ENCODE measurements at regions not wholly inside any gene's neighbourhood (a gene's known extent, or its start where the extent isn't known, plus 50 kb on each side); places are given as distances from the start of the nearest gene placed in this dataset.

DNA sequence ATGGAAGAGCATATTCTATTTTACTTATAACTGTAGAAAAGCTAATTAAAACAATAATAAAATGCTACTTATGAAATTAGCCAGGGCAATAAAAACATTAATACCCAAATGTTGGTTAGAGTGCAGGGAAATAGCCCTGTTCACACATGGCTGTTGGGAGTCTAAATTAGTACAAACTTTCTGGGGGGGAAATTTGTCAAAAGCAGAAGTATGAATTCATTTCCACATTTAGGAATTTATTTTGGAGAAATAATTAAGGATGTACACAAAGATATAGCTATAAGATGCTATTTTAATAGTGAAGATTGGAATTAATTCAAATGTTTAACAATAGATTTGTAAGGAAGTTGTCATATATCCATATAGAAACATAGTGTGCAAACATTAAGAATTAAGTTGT, 190.5 kb downstream of the SEC61B start:
- H3K9ac ChIP-seq (ENCODE audit: low read length) = no peak overlapping the region
- H3K4me1 ChIP-seq (ENCODE audit: insufficient read depth, low read length, severe bottlenecking) = no peaks in the 10 kb centered on the region
- no peaks in the 10 kb centered on the region for H3K36me3 ChIP-seq (ENCODE audit: insufficient read depth, low read length)
- no peaks in the 10 kb centered on the region for H4K20me1 ChIP-seq (ENCODE audit: insufficient read depth, low read length)
- H2AFZ ChIP-seq (ENCODE audit: low read length) = no peak overlapping the region
- no peaks in the 10 kb centered on the region; the same call in 1 of the 2 replicates for H3K27me3 ChIP-seq (ENCODE audit: insufficient read depth, low read length)
- H3K79me2 ChIP-seq (ENCODE audit: insufficient read depth, low read length) = no peaks in the 10 kb centered on the region
- no peak for TF ChIP-seq EZH2 (IDR thresholded peaks at IDR 0.05; ENCODE audit: borderline replicate concordance, low read length)
- TF ChIP-seq, protein P1, sequence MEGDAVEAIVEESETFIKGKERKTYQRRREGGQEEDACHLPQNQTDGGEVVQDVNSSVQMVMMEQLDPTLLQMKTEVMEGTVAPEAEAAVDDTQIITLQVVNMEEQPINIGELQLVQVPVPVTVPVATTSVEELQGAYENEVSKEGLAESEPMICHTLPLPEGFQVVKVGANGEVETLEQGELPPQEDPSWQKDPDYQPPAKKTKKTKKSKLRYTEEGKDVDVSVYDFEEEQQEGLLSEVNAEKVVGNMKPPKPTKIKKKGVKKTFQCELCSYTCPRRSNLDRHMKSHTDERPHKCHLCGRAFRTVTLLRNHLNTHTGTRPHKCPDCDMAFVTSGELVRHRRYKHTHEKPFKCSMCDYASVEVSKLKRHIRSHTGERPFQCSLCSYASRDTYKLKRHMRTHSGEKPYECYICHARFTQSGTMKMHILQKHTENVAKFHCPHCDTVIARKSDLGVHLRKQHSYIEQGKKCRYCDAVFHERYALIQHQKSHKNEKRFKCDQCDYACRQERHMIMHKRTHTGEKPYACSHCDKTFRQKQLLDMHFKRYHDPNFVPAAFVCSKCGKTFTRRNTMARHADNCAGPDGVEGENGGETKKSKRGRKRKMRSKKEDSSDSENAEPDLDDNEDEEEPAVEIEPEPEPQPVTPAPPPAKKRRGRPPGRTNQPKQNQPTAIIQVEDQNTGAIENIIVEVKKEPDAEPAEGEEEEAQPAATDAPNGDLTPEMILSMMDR (IDR thresholded peaks at IDR 0.05; ENCODE audit: low read length) = no peak
- H3K9me3 ChIP-seq (ENCODE audit: low read length) = no peaks in the 10 kb centered on the region
- H3K4me3 ChIP-seq (ENCODE audit: low read depth, low read length, poor library complexity, severe bottlenecking) = no peak overlapping the region
- H3K4me2 ChIP-seq (ENCODE audit: low read length) = no peak overlapping the region
- no peaks in the 10 kb centered on the region for H3K9me2 ChIP-seq (ENCODE audit: low read depth, low read length)
- H3K27ac ChIP-seq (ENCODE audit: low read depth, low read length, poor library complexity, severe bottlenecking) = no peak overlapping the region
- no peaks in the 10 kb centered on the region for H3F3A ChIP-seq (ENCODE audit: insufficient read depth, low read length)

- no peak overlapping the region for H2AFZ ChIP-seq (ENCODE audit: low read length)
- H3K4me3 ChIP-seq (ENCODE audit: low read depth, low read length, poor library complexity, severe bottlenecking) = no peak overlapping the region
- H3K4me2 ChIP-seq (ENCODE audit: low read length) = no peak overlapping the region
- H3K36me3 ChIP-seq (ENCODE audit: insufficient read depth, low read length) = no peaks in the 10 kb centered on the region
- H3K9me3 ChIP-seq (ENCODE audit: low read length) = no peaks in the 10 kb centered on the region
- TF ChIP-seq EZH2 (IDR thresholded peaks at IDR 0.05; ENCODE audit: borderline replicate concordance, low read length) = no peak
- TF ChIP-seq, protein P1 (IDR thresholded peaks at IDR 0.05; ENCODE audit: low read length) = no peak
- no peaks in the 10 kb centered on the region for H3F3A ChIP-seq (ENCODE audit: insufficient read depth, low read length)
- no peak overlapping the region for H3K9ac ChIP-seq (ENCODE audit: low read length)
- H3K9me2 ChIP-seq (ENCODE audit: low read depth, low read length) = no peaks in the 10 kb centered on the region
- no peaks in the 10 kb centered on the region; the same call in 1 of the 2 replicates for H3K27me3 ChIP-seq (ENCODE audit: insufficient read depth, low read length)
- H4K20me1 ChIP-seq (ENCODE audit: insufficient read depth, low read length) = no peaks in the 10 kb centered on the region
- H3K27ac ChIP-seq (ENCODE audit: low read depth, low read length, poor library complexity, severe bottlenecking) = no peak overlapping the region
- no peaks in the 10 kb centered on the region for H3K79me2 ChIP-seq (ENCODE audit: insufficient read depth, low read length)
- no peaks in the 10 kb centered on the region for H3K4me1 ChIP-seq (ENCODE audit: insufficient read depth, low read length, severe bottlenecking)
Measured at GRCh38 chr9:99414321-99414720, 192.2 kb downstream of the SEC61B start.

DNA sequence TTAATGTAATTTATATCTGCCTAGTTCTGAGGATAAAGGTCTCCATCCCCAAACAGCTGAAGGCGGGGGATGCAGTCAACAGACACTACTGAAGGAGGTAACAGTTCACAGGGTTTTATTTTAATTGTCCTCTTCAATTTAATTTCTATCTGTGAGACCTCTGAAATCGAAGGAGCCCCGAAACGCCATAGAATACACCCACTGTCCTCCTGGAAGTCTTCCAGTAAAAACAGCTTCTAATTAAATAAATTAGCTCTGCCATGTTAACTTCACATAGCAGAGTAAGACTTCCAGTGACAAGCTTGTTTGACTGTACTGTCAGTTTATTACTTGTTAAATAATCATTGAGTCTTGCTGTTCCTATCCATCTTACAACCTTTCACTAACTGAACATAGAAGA, 193.5 kb downstream of the SEC61B start:
- Histone ChIP-seq H3K9me2 (ENCODE audit: low read depth, low read length) (no peaks in the 10 kb centered on the region), H4K20me1 (ENCODE audit: insufficient read depth, low read length) (no peaks in the 10 kb centered on the region), H3K4me2 (ENCODE audit: low read length) (no peak overlapping the region), H3K9ac (ENCODE audit: low read length) (no peak overlapping the region), H3K27ac (ENCODE audit: low read depth, low read length, poor library complexity, severe bottlenecking) (no peak overlapping the region), H2AFZ (ENCODE audit: low read length) (no peak overlapping the region), H3K4me3 (ENCODE audit: low read depth, low read length, poor library complexity, severe bottlenecking) (no peak overlapping the region), H3K27me3 (ENCODE audit: insufficient read depth, low read length) (no peaks in the 10 kb centered on the region; the same call in 1 of the 2 replicates), H3K4me1 (ENCODE audit: insufficient read depth, low read length, severe bottlenecking) (no peaks in the 10 kb centered on the region), H3K9me3 (ENCODE audit: low read length) (no peaks in the 10 kb centered on the region), H3F3A (ENCODE audit: insufficient read depth, low read length) (no peaks in the 10 kb centered on the region), H3K79me2 (ENCODE audit: insufficient read depth, low read length) (no peaks in the 10 kb centered on the region), H3K36me3 (ENCODE audit: insufficient read depth, low read length) (no peaks in the 10 kb centered on the region)
- TF ChIP-seq, protein P1 (IDR thresholded peaks at IDR 0.05; ENCODE audit: low read length) = no peak
- TF ChIP-seq EZH2 (IDR thresholded peaks at IDR 0.05; ENCODE audit: borderline replicate concordance, low read length) = no peak
